ENCODE measurements at regions not wholly inside any gene's neighbourhood (a gene's known extent, or its start where the extent isn't known, plus 50 kb on each side); places are given as distances from the start of the nearest gene placed in this dataset.
"Not testable (repeated sequence)": the region's sequence is repeated elsewhere in the genome, so short reads cannot be mapped to it uniquely, and the experiment has no call there.

- not testable (repeated sequence) for DNase-seq (ENCODE audit: low spot score)
Observed at GRCh38 chr16:88228751-88229150, 154.0 kb upstream of the ZNF469 start.

GRCh38 chr16:88229710-88230109 is 153.0 kb upstream of the ZNF469 start:
- DNase-seq (ENCODE audit: low spot score), result not testable (repeated sequence)

- DNase-seq (ENCODE audit: low spot score), result not testable (repeated sequence)
Observed at GRCh38 chr16:88230276-88230966, 152.3 kb upstream of the ZNF469 start.

- DNase-seq (ENCODE audit: low spot score), result not testable (repeated sequence)
Observed at GRCh38 chr16:88230967-88231615, 151.7 kb upstream of the ZNF469 start.

- not testable (repeated sequence) for DNase-seq (ENCODE audit: low spot score)
Observed at GRCh38 chr16:88231839-88232238, 150.9 kb upstream of the ZNF469 start.

- not testable (repeated sequence) for DNase-seq (ENCODE audit: low spot score)
Observed at GRCh38 chr16:88232401-88233258, 150.1 kb upstream of the ZNF469 start.

- not testable (repeated sequence) for DNase-seq (ENCODE audit: low spot score)
Observed at GRCh38 chr16:88233621-88234420, 148.9 kb upstream of the ZNF469 start.

- DNase-seq (ENCODE audit: low spot score), result peak; percentile 44
Observed at GRCh38 chr16:88234421-88235271, 148.1 kb upstream of the ZNF469 start.

- DNase-seq (ENCODE audit: low spot score), result not testable (repeated sequence)
Observed at GRCh38 chr16:88235691-88236090, 147.1 kb upstream of the ZNF469 start.

GRCh38 chr16:88236229-88236628 is 146.5 kb upstream of the ZNF469 start:
- DNase-seq (ENCODE audit: low spot score), result not testable (repeated sequence)

- not testable (repeated sequence) for DNase-seq (ENCODE audit: low spot score)
Observed at GRCh38 chr16:88237314-88237713, 145.4 kb upstream of the ZNF469 start.

GRCh38 chr16:88237761-88238415 is 144.9 kb upstream of the ZNF469 start:
- DNase-seq (ENCODE audit: low spot score), result not testable (repeated sequence)

- peak; percentile 92 for DNase-seq (ENCODE audit: low spot score)
Observed at GRCh38 chr16:88238732-88239274, 144.0 kb upstream of the ZNF469 start.

GRCh38 chr16:88240118-88240517 is 142.6 kb upstream of the ZNF469 start:
- peak; percentile 65 for DNase-seq (ENCODE audit: low spot score)

GRCh38 chr16:88240776-88241175 is 142.0 kb upstream of the ZNF469 start:
- not testable (repeated sequence) for DNase-seq (ENCODE audit: low spot score)

- not testable (repeated sequence) for DNase-seq (ENCODE audit: low spot score)
Observed at GRCh38 chr16:88241404-88242311, 141.1 kb upstream of the ZNF469 start.

- peak; percentile 77 for DNase-seq (ENCODE audit: low spot score)
Observed at GRCh38 chr16:88242312-88243295, 140.2 kb upstream of the ZNF469 start.

GRCh38 chr16:88243921-88244320 is 138.8 kb upstream of the ZNF469 start:
- not testable (repeated sequence) for DNase-seq (ENCODE audit: low spot score)
